UCSD-AML1 (cell line): ENCODE measurements at regions not wholly inside any gene's neighbourhood (a gene's known extent, or its start where the extent isn't known, plus 50 kb on each side); places are given as distances from the start of the nearest gene placed in this dataset.

Source experiments
- DNase-seq: peaks from one replicate; lab custom pipeline; 2025; ENCODE audit not compliant: unreplicated experiment; lab: John Stamatoyannopoulos, UW

GRCh38 chr9:91094324-91095088 is 267.2 kb downstream of the AUH start:
- no peak for DNase-seq

DNA sequence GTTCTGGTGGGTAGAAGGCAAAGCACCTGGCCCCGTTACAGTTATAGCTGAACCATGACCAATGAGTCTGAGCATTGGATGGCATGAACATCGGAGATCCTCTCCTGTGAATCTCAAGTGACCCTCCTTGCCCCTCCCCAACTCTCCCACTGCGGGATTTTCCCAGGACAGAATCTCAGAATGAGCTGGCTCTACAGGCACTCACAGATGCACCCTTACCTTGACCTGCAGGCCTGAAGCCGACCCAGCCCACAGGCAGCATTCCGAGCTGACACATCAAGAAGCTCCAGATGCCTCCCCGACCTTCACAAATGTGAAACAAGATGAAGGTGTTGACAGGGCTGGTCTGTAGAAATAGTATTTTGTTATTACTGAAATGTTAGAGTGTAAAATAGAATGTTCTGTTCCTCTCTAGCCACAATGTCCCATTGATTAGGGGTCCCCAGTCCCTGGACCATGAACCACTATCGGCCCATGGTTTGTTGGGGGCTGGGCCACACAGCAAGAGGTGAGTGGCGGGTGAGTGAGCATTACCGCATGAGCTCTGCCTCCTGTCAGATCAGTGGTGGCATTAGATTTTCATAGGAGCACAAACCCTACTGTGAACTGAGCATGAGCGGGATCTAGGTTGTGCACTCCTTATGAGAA is 263.4 kb downstream of the AUH start:
- DNase-seq = no peak

GRCh38 chr9:91099436-91099835 is 262.3 kb downstream of the AUH start:
- DNase-seq = no peak

DNA sequence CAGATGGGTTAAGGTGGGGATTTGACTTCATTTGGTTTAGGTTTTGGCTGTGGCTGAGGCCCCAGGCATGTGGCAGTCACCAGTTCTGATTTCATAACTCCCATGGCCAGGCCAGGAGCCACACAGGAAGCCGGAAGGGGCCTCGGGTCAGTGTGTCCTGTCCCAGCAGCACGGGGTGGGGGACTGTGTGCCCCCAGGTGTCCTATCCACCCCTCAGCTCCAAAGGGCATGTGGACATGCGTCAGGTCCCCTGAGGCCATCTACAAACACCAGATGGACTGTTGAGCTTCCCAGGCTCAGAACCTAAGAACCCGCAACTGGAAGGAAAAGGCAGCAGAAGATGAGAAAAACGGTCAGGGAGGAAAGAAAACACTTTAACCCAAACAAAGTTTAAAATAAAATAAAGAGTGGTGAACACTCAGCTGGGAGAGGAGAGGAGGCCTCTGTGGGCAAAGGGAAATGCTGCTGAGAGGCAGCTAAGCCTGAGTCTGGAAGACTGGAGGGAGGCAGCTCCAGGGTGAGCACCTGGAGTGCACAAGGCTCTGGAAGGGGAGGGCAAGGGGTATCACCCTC is 260.8 kb downstream of the AUH start:
- no peak for DNase-seq

DNA sequence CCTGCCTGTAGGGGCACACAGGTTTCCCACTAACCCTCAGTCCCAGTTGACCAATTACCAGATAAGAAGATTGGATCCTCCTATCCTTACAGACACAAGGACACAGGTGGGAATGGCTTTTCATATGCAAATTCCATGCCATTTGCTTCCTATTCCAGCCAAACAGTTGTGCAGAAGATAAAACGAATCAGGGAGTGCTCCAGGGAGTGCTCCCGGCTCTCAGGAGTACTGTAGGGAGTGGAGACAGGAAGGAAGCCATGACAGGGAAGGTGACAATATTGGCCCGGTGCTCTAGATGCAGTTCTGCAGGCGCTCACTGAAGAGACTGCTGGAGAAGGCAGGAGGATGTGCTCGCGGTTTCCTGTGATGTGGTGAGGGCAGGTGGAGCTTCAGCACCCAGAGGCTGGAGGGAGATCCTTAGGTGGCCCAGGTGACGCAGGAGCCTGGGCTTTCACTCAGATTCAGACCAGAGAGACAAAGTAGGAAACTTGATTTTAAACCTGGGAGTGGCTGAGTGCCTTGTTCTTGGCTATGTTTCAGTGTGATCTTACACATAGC is 260.0 kb downstream of the AUH start:
- no peak for DNase-seq

DNA sequence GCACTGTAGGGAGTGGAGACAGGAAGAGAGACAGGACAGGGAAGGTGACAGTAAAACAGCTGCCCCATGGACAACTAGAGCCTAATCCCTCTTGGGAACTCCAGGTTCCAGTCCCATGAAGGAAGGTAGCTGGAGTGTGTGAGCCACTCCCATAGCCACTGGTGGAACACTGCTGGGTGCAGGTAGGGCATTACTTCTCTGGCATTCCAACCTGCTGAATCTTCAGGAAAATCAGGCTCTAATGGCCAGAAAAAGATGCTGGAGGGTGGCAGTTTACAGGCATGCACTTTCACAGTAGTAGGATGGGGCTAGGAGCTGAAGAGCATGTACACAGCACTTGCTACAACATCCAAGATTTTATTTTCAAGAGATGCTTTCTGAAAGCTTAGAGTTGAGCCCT is 259.4 kb downstream of the AUH start:
- DNase-seq = no peak

DNA sequence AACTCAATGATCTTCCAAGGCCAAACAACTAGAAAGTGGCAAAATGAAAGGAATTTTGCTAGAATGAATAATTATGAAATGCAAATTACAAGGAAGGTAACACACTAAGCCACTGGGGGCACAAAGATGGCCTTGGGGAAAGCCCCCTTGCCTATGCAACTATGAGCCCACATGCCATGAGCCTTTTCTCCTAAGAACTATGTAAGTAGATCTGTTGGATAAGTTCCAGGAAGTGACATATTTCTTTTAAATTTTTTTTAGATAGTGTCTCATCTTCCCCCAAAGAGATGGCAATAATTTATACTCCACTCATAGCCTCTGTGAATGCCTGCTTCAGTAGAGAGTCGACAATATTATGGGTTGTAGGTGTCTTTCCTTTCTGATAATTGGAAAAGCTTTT is 257.8 kb downstream of the AUH start:
- DNase-seq = no peak

DNA sequence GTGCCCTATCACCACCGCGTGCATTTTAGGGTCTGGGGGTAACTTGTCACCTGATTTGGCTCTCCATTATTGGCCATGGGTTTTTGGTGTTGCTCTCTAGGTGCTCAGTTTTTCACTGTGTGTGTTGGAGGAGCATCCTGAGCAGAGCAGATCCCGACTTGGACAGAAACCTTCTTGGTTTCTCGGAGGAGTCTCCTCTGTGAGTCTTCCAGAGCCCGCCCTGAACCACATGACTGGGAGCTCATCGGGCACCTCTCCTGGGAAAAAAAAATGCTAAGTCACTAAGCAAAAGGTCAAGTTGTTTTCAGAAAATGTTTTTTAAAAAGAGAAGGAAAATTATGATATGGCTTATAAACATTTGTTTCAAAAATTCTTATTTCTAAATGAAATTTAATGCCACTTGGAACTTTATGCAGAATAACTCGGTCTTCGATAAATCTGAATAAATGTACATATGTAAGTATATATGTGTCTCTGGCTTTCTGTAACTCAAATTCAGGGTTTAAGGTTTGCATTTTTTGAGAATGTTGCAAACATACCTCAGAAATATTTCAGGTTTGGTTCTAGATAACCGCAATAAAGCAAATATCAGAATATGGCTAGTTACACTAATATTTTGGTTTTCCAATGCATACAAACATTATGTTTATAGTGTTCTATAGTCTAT is 255.2 kb downstream of the AUH start:
- DNase-seq = no peak

DNA sequence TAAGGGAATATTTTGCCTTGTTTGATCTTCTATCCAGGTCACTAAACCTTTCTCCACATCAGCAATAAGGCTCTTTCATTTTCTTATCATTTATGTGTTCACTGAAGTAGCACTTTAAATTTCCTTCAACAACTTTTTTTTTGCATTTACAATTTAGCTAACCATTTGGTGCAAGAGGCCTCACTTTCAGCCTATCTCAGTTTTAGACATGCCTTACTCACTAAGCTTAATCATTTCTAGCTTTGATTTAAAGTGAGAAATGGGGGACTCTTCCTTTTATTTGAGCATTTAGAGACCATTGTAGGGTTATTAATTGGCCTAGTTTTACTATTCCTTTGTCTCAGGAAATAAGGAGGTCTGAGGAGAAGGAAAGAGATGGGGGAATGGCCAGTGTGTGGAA is 250.5 kb downstream of the AUH start:
- no peak for DNase-seq

DNA sequence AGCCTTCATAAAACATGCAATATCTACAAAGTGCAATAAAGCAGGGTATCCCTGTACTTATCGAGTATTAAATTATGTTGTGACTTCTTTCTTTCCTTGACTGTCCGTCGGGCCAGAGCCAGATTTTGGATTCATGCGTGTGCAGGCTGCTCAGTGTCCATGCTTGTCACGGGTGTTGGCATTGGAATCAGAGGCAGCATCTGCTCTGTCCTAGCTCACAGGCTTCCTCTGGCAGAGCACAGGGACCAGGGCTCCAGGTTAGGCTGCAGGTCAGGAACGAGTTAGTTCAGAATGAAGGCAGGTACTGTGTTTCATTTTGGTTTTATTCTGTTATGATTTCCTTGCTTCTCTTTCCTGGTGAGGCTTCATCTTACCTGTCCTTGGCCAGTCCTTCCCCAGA is 249.8 kb downstream of the AUH start:
- DNase-seq = no peak

DNA sequence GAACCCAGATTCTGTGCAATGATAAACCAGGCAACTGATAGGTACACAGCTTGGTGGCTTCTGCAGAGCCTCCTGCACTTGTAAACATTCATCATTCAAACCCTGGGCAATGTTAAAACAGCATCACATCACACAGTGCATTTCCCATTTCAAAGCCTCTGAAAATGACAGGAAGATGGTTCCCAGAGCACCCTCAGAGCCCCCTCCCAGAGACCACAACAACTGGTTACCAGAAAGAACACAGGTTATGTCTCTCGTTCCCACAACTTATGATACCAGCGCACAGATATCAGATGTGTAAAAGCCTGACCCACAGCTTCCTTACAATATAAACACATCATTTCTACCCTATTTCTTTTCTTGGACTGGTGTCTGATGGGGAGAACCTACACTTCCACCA is 248.7 kb downstream of the AUH start:
- DNase-seq = no peak

- DNase-seq = no peak
Observed at GRCh38 chr9:91114450-91114849, 247.3 kb downstream of the AUH start.

- DNase-seq = no peak
Observed at GRCh38 chr9:91116211-91116610, 245.5 kb downstream of the AUH start.

GRCh38 chr9:91116711-91117110 is 245.0 kb downstream of the AUH start:
- DNase-seq = no peak

GRCh38 chr9:91117474-91117891 is 244.2 kb downstream of the AUH start:
- DNase-seq = no peak

DNA sequence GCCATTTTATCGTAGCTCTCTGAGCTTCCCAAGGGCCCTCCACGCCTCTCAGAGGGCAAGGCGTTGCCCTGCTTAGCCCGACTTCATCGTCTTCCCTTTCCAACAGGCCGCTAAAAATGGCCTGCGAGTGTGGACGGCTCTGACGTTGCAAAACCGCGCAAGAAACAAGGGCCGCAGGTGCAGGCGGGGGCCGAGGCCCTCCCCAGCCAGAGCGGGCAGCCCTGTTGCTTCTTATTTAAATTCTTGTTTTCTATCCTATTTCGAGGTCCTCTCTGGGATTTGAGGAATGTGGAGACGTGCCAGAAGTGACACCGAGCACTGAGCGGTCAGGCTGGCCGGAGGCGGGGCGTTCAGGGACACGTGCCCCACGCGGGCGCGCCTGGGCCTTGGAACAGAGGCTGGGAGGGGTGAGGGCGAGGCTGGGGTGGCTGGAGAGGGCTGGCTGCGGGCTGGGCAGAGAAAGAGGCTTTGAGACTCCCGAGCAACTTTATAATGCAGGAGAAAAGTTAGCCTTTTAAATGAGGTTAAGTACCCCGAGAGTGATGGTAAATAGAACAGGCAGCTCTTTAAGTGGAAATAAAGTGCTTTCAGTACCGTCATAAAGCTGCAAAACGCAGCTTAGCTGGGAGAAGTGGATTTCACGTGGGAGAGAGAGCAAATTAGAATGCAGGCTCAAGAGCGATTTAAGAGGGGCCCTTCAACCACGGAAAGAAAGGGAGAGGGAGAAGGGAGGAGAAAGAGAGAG is 243.6 kb downstream of the AUH start:
- DNase-seq = no peak

GRCh38 chr9:91118704-91119025 is 243.1 kb downstream of the AUH start:
- DNase-seq = no peak

GRCh38 chr9:91119142-91119541 is 242.6 kb downstream of the AUH start:
- DNase-seq = no peak

DNA sequence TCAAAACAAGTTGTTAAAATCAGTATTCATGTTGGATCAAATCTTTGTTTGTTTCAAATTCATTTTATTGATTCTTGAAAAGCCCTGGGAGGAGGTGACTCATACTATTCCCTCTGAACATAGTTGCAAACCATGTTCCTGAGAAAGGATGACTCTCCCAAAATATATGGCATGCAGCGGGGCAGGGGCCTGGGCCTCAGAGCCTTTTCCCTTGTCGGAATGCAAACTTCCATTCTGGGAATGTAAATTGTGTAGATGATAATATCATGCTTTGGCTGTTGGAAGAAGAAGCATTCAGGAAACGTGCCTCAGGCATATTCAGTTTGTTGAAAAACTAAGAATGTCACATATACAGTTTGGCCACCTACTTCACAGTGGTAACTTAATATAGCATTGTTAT is 242.0 kb downstream of the AUH start:
- DNase-seq = no peak

GRCh38 chr9:91120200-91120599 is 241.5 kb downstream of the AUH start:
- no peak for DNase-seq

DNA sequence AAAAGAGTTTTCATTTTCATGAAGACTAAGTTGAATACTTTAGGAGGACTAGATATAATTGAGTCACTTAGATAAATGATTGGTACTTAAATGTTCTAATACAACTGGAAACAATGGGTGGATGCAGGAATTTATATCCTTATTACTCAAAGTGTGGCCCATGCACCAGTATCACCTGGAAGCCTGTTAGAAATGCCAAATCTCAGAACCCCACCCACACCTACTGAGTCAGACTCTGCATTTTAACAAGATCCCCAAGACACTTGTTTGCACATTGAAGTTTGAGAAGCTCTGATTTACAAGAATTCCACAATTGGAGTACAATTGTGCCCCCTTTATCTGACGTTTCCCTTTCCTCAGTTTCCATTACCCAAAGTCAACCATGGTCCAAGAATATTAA is 239.0 kb downstream of the AUH start:
- DNase-seq = no peak
